ENCODE measurements at regions not wholly inside any gene's neighbourhood (a gene's known extent, or its start where the extent isn't known, plus 50 kb on each side); places are given as distances from the start of the nearest gene placed in this dataset.

GRCh38 chr6:50976907-50977306, 158.2 kb downstream of the TFAP2B start:
- no peaks in the 10 kb centered on the region for H3K36me3 ChIP-seq (ENCODE audit: insufficient read depth, low read length)
- TF ChIP-seq CTCF (IDR thresholded peaks at IDR 0.05; ENCODE audit: extremely low read depth, low read depth, low read length) = no peak

GRCh38 chr6:50977796-50978195, 159.1 kb downstream of the TFAP2B start:
- no peaks in the 10 kb centered on the region for H4K20me1 ChIP-seq (ENCODE audit: insufficient read depth, low read length)
- no peak overlapping the region for H3K4me3 ChIP-seq (ENCODE audit: insufficient read depth, low read length)
- H3K4me2 ChIP-seq (ENCODE audit: insufficient read depth, low read length) = no peak overlapping the region
- peaks cover 3% of the 10 kb centered on the region for H3K9me3 ChIP-seq (ENCODE audit: low read depth, low read length)
- no peaks in the 10 kb centered on the region for H3K27me3 ChIP-seq (ENCODE audit: insufficient read depth, low read length)
- TF ChIP-seq CTCF (IDR thresholded peaks at IDR 0.05; ENCODE audit: extremely low read depth, low read depth, low read length) = no peak
- no peaks in the 10 kb centered on the region for H3K79me2 ChIP-seq (ENCODE audit: insufficient read depth, low read length)
- no peaks in the 10 kb centered on the region for H3K4me1 ChIP-seq (ENCODE audit: insufficient read depth, low read length)
- H3K27ac ChIP-seq (ENCODE audit: low read depth, low read length) = no peak overlapping the region
- H2AFZ ChIP-seq (ENCODE audit: low read length) = no peak overlapping the region
- no peak for DNase-seq (ENCODE audit: insufficient read length, low spot score, missing footprints)
- no peaks in the 10 kb centered on the region for H3K36me3 ChIP-seq (ENCODE audit: insufficient read depth, low read length)

More at GRCh38 chr6:50976907-50977306, 158.2 kb downstream of the TFAP2B start:
- Histone ChIP-seq H3K27me3 (ENCODE audit: insufficient read depth, low read length) (no peaks in the 10 kb centered on the region), H3K4me3 (ENCODE audit: insufficient read depth, low read length) (no peak overlapping the region), H3K4me2 (ENCODE audit: insufficient read depth, low read length) (no peak overlapping the region), H3K27ac (ENCODE audit: low read depth, low read length) (no peak overlapping the region), H2AFZ (ENCODE audit: low read length) (no peak overlapping the region), H3K9me3 (ENCODE audit: low read depth, low read length) (peaks cover 3% of the 10 kb centered on the region), H3K79me2 (ENCODE audit: insufficient read depth, low read length) (no peaks in the 10 kb centered on the region), H4K20me1 (ENCODE audit: insufficient read depth, low read length) (no peaks in the 10 kb centered on the region), H3K4me1 (ENCODE audit: insufficient read depth, low read length) (no peaks in the 10 kb centered on the region)
- DNase-seq (ENCODE audit: insufficient read length, low spot score, missing footprints) = no peak

- no peak for TF ChIP-seq CTCF (IDR thresholded peaks at IDR 0.05; ENCODE audit: extremely low read depth, low read depth, low read length)
- no peaks in the 10 kb centered on the region for H3K4me1 ChIP-seq (ENCODE audit: insufficient read depth, low read length)
Measured at GRCh38 chr6:50978380-50979170, 159.9 kb downstream of the TFAP2B start.

GRCh38 chr6:50979171-50979525, 160.5 kb downstream of the TFAP2B start:
- Histone ChIP-seq H2AFZ (ENCODE audit: low read length) (no peak overlapping the region), H3K9me3 (ENCODE audit: low read depth, low read length) (no peaks in the 10 kb centered on the region), H4K20me1 (ENCODE audit: insufficient read depth, low read length) (no peaks in the 10 kb centered on the region), H3K27ac (ENCODE audit: low read depth, low read length) (no peak overlapping the region), H3K79me2 (ENCODE audit: insufficient read depth, low read length) (no peaks in the 10 kb centered on the region), H3K4me2 (ENCODE audit: insufficient read depth, low read length) (no peak overlapping the region), H3K4me1 (ENCODE audit: insufficient read depth, low read length) (no peaks in the 10 kb centered on the region), H3K36me3 (ENCODE audit: insufficient read depth, low read length) (no peaks in the 10 kb centered on the region), H3K4me3 (ENCODE audit: insufficient read depth, low read length) (no peak overlapping the region), H3K27me3 (ENCODE audit: insufficient read depth, low read length) (no peaks in the 10 kb centered on the region)
- DNase-seq (ENCODE audit: insufficient read length, low spot score, missing footprints) = no peak
- no peak for TF ChIP-seq CTCF (IDR thresholded peaks at IDR 0.05; ENCODE audit: extremely low read depth, low read depth, low read length)

More at GRCh38 chr6:50978380-50979170, 159.9 kb downstream of the TFAP2B start:
- no peaks in the 10 kb centered on the region for H3K9me3 ChIP-seq (ENCODE audit: low read depth, low read length)
- H3K27ac ChIP-seq (ENCODE audit: low read depth, low read length) = no peak overlapping the region
- no peak overlapping the region for H3K4me3 ChIP-seq (ENCODE audit: insufficient read depth, low read length)
- no peaks in the 10 kb centered on the region for H3K79me2 ChIP-seq (ENCODE audit: insufficient read depth, low read length)
- H4K20me1 ChIP-seq (ENCODE audit: insufficient read depth, low read length) = no peaks in the 10 kb centered on the region
- no peak for DNase-seq (ENCODE audit: insufficient read length, low spot score, missing footprints)
- H2AFZ ChIP-seq (ENCODE audit: low read length) = no peak overlapping the region
- H3K27me3 ChIP-seq (ENCODE audit: insufficient read depth, low read length) = no peaks in the 10 kb centered on the region
- no peak overlapping the region for H3K4me2 ChIP-seq (ENCODE audit: insufficient read depth, low read length)
- H3K36me3 ChIP-seq (ENCODE audit: insufficient read depth, low read length) = no peaks in the 10 kb centered on the region

Data from osteoblast (primary cell).